ENCODE measurements at regions not wholly inside any gene's neighbourhood (a gene's known extent, or its start where the extent isn't known, plus 50 kb on each side); places are given as distances from the start of the nearest gene placed in this dataset.

DNA sequence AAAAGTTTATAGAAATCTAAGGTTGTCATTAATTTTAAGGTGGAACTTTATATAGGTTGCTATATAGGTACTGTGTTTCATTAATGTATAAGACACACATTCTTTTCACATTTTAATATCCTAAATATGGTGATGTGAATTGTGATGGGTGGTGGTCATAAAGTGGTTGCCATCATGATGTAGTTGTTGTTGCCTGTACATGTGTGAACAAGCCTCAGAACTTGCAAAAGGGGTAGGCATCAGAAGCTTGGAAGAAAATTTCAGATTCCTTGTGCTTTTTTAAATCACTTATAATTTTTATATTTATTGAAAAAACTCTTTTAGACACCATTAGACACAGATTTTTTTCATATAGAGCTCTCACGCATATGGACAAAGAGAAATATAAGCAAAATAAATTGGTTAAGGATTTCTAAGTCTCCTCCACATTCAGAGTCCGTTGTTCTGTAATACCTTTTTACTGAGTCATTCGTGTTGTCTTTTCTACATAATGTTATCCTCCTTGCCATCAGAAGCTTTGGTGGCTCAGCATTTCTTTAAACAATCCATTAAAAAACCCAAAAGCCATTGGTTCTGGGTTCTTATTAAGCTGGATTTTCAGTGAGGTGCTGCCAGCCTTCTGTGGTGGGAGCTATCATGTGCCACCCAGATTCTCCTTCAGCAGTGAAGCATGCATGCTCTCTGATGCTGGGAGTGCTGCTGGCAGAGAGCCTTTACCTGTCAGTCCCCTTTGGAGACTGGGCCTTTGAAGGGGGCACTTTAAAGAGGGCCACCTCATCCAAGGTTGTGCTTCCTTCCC is 140.4 kb upstream of the GALNT15 start:
- TF ChIP-seq, protein P1, sequence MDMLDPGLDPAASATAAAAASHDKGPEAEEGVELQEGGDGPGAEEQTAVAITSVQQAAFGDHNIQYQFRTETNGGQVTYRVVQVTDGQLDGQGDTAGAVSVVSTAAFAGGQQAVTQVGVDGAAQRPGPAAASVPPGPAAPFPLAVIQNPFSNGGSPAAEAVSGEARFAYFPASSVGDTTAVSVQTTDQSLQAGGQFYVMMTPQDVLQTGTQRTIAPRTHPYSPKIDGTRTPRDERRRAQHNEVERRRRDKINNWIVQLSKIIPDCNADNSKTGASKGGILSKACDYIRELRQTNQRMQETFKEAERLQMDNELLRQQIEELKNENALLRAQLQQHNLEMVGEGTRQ (IDR thresholded peaks at IDR 0.05): no peak
- TF ChIP-seq ZC3H11A (IDR thresholded peaks at IDR 0.05): no peak
- TF ChIP-seq ZFP36 (IDR thresholded peaks at IDR 0.05; ENCODE audit: borderline replicate concordance, partially characterized antibody): no peak
- Histone ChIP-seq H3K27ac (no peak overlapping the region), H3K9me3 (no peaks in the 10 kb centered on the region; the same call in 2 of the 3 replicates), H3K4me2 (no peak overlapping the region), H3K4me3 (no peak overlapping the region), H3K4me1 (peaks cover 6% of the 10 kb centered on the region; the same call in 1 of the 3 replicates)
- ChIA-PET CTCF (interaction anchor here (1.0 to 3.1 kb wide), 3 partner anchors 11 to 145 kb away, joined by 4 to 7 read pairs (median 7); no protein-coding TSS in a partner anchor), POLR2A (no interaction called here)
- no peak for FAIRE-seq
- WGBS (ENCODE audit: missing lambda C conversion rate): 26% methylated on average over 3 of the region's 3 CpGs
- no peak for ATAC-seq
- DNase-seq (ENCODE audit: low read depth in 1 of 2, low spot score in 1 of 2): no peak

DNA sequence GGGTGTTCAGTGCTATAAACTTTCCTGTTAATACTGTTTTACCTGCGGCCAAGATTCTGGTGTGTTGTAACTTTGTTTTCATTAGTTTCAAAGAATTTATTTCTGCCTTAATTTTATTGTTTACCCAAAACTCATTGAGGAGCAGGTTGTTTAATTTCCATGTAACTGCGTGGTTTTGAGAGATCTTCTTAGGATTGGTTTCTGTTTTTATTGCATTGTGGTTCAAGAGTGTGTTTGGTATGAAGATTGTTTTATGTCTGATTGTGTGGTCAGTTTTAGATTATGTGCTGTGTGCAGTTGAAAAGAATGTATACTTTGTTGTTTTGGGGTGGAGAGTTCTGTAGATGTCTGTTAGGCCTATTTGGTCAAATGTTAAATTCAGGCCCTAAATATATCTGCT is 133.5 kb upstream of the GALNT15 start:
- Histone ChIP-seq H3K4me1 (no peaks in the 10 kb centered on the region), H3K4me3 (no peak overlapping the region), H3K27ac (no peak overlapping the region), H3K9me3 (no peaks in the 10 kb centered on the region), H3K4me2 (no peak overlapping the region)
- TF ChIP-seq FOSB (CRISPR knock-in tag; IDR thresholded peaks at IDR 0.05) (no peak), ESRRA (IDR thresholded peaks at IDR 0.05; ENCODE audit: borderline replicate concordance, low read length) (no peak), HEYL (CRISPR knock-in tag; IDR thresholded peaks at IDR 0.05) (no peak), HOXB13 (CRISPR knock-in tag; IDR thresholded peaks at IDR 0.05; ENCODE audit: low read depth) (no peak)
- ChIA-PET POLR2A (no interaction called here), CTCF (interaction anchor here (1.3 kb wide), 1 partner anchor 205 kb away, joined by 3 read pairs; no protein-coding TSS in a partner anchor)
- no peak for DNase-seq (ENCODE audit: low read depth in 1 of 2, low spot score in 1 of 2)
- 60% methylated on average over 2 of the region's 2 CpGs for WGBS (ENCODE audit: missing lambda C conversion rate)
- no peak for FAIRE-seq
- no peak for ATAC-seq

DNA sequence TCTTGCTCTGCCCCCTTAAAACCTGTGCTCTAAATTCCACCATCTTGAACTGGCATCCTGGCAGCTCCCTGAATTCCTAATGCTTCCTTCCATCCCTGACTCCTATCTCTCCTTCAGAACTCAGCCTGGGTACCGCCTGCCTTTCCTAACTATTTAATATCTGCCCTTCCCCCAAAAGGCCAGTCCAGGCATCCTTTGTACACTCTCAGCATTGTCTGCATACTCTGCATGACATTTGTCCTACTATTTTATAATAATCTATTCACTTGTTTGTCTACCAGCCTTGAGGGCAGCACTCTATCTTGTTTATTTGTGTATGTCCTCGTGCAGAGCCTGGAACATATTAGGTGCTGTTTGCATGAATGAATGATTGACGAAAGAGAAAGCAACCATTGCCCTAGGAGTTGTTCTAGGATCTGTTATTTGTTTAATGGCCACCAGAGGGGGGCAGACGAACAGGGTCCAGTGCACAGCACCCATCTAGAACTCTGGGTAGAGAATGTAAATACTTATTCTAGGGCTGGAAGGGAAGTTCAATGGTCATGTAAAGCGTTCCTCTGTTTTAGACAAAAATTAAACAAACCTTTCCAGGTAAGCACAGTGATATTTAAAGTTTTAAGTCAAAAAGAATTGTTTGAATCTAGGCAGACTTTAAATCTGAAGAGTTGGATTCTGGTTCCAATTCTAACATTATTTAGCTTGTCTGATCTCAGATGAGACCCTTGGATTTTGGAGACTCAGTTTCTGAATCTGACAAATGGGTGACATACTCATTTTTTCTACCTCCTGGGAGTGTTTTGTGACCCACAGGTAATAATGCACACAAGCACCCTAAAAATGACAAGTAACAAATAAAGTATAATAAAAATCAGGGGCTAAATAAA is 125.8 kb upstream of the GALNT15 start:
- no peak overlapping the region for H3K4me3 ChIP-seq
- TF ChIP-seq, protein P2, sequence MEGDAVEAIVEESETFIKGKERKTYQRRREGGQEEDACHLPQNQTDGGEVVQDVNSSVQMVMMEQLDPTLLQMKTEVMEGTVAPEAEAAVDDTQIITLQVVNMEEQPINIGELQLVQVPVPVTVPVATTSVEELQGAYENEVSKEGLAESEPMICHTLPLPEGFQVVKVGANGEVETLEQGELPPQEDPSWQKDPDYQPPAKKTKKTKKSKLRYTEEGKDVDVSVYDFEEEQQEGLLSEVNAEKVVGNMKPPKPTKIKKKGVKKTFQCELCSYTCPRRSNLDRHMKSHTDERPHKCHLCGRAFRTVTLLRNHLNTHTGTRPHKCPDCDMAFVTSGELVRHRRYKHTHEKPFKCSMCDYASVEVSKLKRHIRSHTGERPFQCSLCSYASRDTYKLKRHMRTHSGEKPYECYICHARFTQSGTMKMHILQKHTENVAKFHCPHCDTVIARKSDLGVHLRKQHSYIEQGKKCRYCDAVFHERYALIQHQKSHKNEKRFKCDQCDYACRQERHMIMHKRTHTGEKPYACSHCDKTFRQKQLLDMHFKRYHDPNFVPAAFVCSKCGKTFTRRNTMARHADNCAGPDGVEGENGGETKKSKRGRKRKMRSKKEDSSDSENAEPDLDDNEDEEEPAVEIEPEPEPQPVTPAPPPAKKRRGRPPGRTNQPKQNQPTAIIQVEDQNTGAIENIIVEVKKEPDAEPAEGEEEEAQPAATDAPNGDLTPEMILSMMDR (IDR thresholded peaks at IDR 0.05): peak; percentile 96
- no peak for TF ChIP-seq RNF2 (IDR thresholded peaks at IDR 0.05; ENCODE audit: borderline replicate concordance, low read depth)
- no peak for TF ChIP-seq MYC (IDR thresholded peaks at IDR 0.05; ENCODE audit: borderline replicate concordance, low read length)
- TF ChIP-seq GATA3 (IDR thresholded peaks at IDR 0.05; ENCODE audit: borderline replicate concordance): 0 out of 2 replicates have a peak, but pooled peaks have one; percentile 37
- peak; percentile 99 to 100 for TF ChIP-seq RAD21 (conservative IDR thresholded peaks at IDR 0.05 in 1 of 2, IDR thresholded peaks at IDR 0.05 in 1 of 2)
- TF ChIP-seq ESRRA (IDR thresholded peaks at IDR 0.05; ENCODE audit: borderline replicate concordance, low read length): no peak
- TF ChIP-seq, protein P3, sequence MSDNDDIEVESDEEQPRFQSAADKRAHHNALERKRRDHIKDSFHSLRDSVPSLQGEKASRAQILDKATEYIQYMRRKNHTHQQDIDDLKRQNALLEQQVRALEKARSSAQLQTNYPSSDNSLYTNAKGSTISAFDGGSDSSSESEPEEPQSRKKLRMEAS (IDR thresholded peaks at IDR 0.05): peak; percentile 36
- TF ChIP-seq, protein P4, sequence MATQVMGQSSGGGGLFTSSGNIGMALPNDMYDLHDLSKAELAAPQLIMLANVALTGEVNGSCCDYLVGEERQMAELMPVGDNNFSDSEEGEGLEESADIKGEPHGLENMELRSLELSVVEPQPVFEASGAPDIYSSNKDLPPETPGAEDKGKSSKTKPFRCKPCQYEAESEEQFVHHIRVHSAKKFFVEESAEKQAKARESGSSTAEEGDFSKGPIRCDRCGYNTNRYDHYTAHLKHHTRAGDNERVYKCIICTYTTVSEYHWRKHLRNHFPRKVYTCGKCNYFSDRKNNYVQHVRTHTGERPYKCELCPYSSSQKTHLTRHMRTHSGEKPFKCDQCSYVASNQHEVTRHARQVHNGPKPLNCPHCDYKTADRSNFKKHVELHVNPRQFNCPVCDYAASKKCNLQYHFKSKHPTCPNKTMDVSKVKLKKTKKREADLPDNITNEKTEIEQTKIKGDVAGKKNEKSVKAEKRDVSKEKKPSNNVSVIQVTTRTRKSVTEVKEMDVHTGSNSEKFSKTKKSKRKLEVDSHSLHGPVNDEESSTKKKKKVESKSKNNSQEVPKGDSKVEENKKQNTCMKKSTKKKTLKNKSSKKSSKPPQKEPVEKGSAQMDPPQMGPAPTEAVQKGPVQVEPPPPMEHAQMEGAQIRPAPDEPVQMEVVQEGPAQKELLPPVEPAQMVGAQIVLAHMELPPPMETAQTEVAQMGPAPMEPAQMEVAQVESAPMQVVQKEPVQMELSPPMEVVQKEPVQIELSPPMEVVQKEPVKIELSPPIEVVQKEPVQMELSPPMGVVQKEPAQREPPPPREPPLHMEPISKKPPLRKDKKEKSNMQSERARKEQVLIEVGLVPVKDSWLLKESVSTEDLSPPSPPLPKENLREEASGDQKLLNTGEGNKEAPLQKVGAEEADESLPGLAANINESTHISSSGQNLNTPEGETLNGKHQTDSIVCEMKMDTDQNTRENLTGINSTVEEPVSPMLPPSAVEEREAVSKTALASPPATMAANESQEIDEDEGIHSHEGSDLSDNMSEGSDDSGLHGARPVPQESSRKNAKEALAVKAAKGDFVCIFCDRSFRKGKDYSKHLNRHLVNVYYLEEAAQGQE (IDR thresholded peaks at IDR 0.05): no peak
- no peak for TF ChIP-seq KDM5A (IDR thresholded peaks at IDR 0.05)
- no peak for TF ChIP-seq MAZ (IDR thresholded peaks at IDR 0.05; ENCODE audit: borderline replicate concordance, low read depth, low read length)
- TF ChIP-seq SMC3 (IDR thresholded peaks at IDR 0.05): peak; percentile 99
- TF ChIP-seq, protein P5, sequence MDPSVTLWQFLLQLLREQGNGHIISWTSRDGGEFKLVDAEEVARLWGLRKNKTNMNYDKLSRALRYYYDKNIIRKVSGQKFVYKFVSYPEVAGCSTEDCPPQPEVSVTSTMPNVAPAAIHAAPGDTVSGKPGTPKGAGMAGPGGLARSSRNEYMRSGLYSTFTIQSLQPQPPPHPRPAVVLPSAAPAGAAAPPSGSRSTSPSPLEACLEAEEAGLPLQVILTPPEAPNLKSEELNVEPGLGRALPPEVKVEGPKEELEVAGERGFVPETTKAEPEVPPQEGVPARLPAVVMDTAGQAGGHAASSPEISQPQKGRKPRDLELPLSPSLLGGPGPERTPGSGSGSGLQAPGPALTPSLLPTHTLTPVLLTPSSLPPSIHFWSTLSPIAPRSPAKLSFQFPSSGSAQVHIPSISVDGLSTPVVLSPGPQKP (IDR thresholded peaks at IDR 0.05; ENCODE audit: low read depth, low read length): no peak
- TF ChIP-seq CHD4 (IDR thresholded peaks at IDR 0.05; ENCODE audit: borderline replicate concordance): peak; percentile 36; the same call in 1 of the 2 replicates
- no peak for TF ChIP-seq HEYL (CRISPR knock-in tag; IDR thresholded peaks at IDR 0.05)
- no peak for TF ChIP-seq EHF (CRISPR knock-in tag; IDR thresholded peaks at IDR 0.05)
- TF ChIP-seq KDM1A (IDR thresholded peaks at IDR 0.05; ENCODE audit: low read depth): peak; percentile 63; the same call in 1 of the 2 replicates
- CTCF ChIA-PET: interaction anchor here (0.5 to 10.3 kb wide), 65 partner anchors 10 to 384 kb away, joined by 3 to 373 read pairs (median 5); partner anchors contain the start of gene GALNT15
- peak; percentile 80 to 85 for DNase-seq (ENCODE audit: low read depth in 1 of 2, low spot score in 1 of 2)
- H3K9me3 ChIP-seq: no peaks in the 10 kb centered on the region
- 5% methylated on average over 5 of the region's 5 CpGs for WGBS (ENCODE audit: missing lambda C conversion rate)
- no peak for FAIRE-seq
- peak; percentile 98 to 99 for ATAC-seq
- peak overlapping the region; percentile 46 to 62 for H3K27ac ChIP-seq
- peaks cover 12% of the 10 kb centered on the region; the same call in 2 of the 3 replicates for H3K4me1 ChIP-seq
- H3K4me2 ChIP-seq: peak overlapping the region; percentile 67
- POLR2A ChIA-PET: no interaction called here
